IMR-90 (cell line): ENCODE measurements at regions not wholly inside any gene's neighbourhood (a gene's known extent, or its start where the extent isn't known, plus 50 kb on each side); places are given as distances from the start of the nearest gene placed in this dataset.

Experiments used
- ATAC-seq: fragments of 200-7000 bp; cut with Tn5 transposase; 2 replicates; pipeline ENCODE4 v1.9.1; 2020; ENCODE audit warnings: low read depth, mild to moderate bottlenecking, moderate library complexity
- BruUV-seq: library from RNA; stranded (reverse); fragments of 400-500 nt; replicated peaks from 2 replicates; lab custom pipeline; 2021; lab: Mats Ljungman, UMichigan
- CTCF ChIA-PET: fragments of 300-600 bp; formaldehyde crosslinking; extraction: SDS; loops from one replicate; lab custom pipeline; 2021; ENCODE audit warnings: antibody characterized with exemption; lab: Yijun Ruan, JAX
- POLR2A ChIA-PET: fragments of 300-600 bp; sonication (Branson Sonifier 250); formaldehyde crosslinking; loops from one replicate; lab custom pipeline; 2022; ENCODE audit warnings: antibody characterized with exemption; ENCODE audit not compliant: unreplicated experiment; lab: Charles Lee
- DNase-seq: peaks from one replicate; pipeline ENCODE4 v3.0.0; 2013
- H2AFZ ChIP-seq: replicated peaks from 2 replicates; pipeline ENCODE3; 2013; ENCODE audit warnings: low read length, mild to moderate bottlenecking; ENCODE audit not compliant: poor library complexity
- H2AK5ac ChIP-seq: 2 replicates; pipeline ENCODE4 v1.6.1; 2013; ENCODE audit warnings: low read depth, low read length, inconsistent platforms
- H2AK9ac ChIP-seq: replicated peaks from 2 replicates; pipeline ENCODE3; 2013; ENCODE audit warnings: mild to moderate bottlenecking, low read depth, low read length, moderate library complexity; ENCODE audit not compliant: poor library complexity
- H2BK120ac ChIP-seq: 2 replicates; pipeline ENCODE4 v1.6.1; 2013; ENCODE audit warnings: low read depth, low read length, inconsistent platforms
- H2BK15ac ChIP-seq: 3 replicates; pipeline ENCODE4 v1.6.1; 2013; ENCODE audit warnings: low read depth, low read length, inconsistent platforms
- H2BK20ac ChIP-seq: 2 replicates; pipeline ENCODE4 v1.6.1; 2013; ENCODE audit warnings: low read depth, mild to moderate bottlenecking, inconsistent platforms, low read length, moderate library complexity
- H2BK5ac ChIP-seq: 2 replicates; pipeline ENCODE4 v1.6.1; 2013; ENCODE audit warnings: mild to moderate bottlenecking, low read depth, low read length, inconsistent platforms; ENCODE audit not compliant: poor library complexity, severe bottlenecking
- H3K14ac ChIP-seq: replicated peaks from 2 replicates; pipeline ENCODE4 v1.6.1; 2013; ENCODE audit warnings: low read depth, low read length, inconsistent platforms
- H3K18ac ChIP-seq: 2 replicates; pipeline ENCODE4 v1.6.1; 2013; ENCODE audit warnings: low read depth, low read length, control low read depth
- H3K23ac ChIP-seq: 2 replicates; pipeline ENCODE4 v1.6.1; 2013; ENCODE audit warnings: low read depth, low read length, inconsistent platforms
- H3K27ac ChIP-seq: 2 replicates; pipeline ENCODE4 v1.5.1; 2013; ENCODE audit warnings: mild to moderate bottlenecking, control low read depth, low read length; ENCODE audit not compliant: insufficient read depth
- H3K27me3 ChIP-seq: 2 replicates; pipeline ENCODE4 v1.6.1; 2013; ENCODE audit warnings: low read length; ENCODE audit not compliant: control insufficient read depth, insufficient read depth
- H3K36me3 ChIP-seq: 2 replicates; pipeline ENCODE4 v1.6.1; 2013; ENCODE audit warnings: low read length, mixed read lengths; ENCODE audit not compliant: control insufficient read depth, insufficient read depth
- H3K4ac ChIP-seq: 2 replicates; pipeline ENCODE4 v1.6.1; 2013; ENCODE audit warnings: low read depth, low read length, inconsistent platforms
- H3K4me1 ChIP-seq: 2 replicates; pipeline ENCODE4 v1.6.1; 2013; ENCODE audit warnings: low read length, mixed read lengths; ENCODE audit not compliant: control insufficient read depth, insufficient read depth
- H3K4me2 ChIP-seq: 2 replicates; pipeline ENCODE4 v1.6.1; 2013; ENCODE audit warnings: low read depth, mild to moderate bottlenecking, control low read depth, low read length, moderate library complexity
- H3K4me3 ChIP-seq: 2 replicates; pipeline ENCODE4 v1.5.1; 2013; ENCODE audit warnings: low read depth, mild to moderate bottlenecking, control low read depth, low read length, moderate library complexity; ENCODE audit not compliant: insufficient read depth
- H3K56ac ChIP-seq: 2 replicates; pipeline ENCODE4 v1.6.1; 2013; ENCODE audit warnings: low read length, inconsistent platforms; ENCODE audit not compliant: insufficient read depth; ENCODE audit errors: extremely low read depth
- H3K79me1 ChIP-seq, 2 experiments: 2 replicates each; pipeline ENCODE4 v1.6.1; 2013; ENCODE audit warnings: low read length in 2 of 2, inconsistent platforms in 1 of 2, low read depth in 1 of 2
- H3K9ac ChIP-seq: 2 replicates; pipeline ENCODE4 v1.6.1; 2013; ENCODE audit warnings: low read depth, low read length, control low read depth
- H3K9me1 ChIP-seq: 2 replicates; pipeline ENCODE4 v1.6.1; 2013; ENCODE audit warnings: low read length, inconsistent platforms; ENCODE audit not compliant: insufficient read depth
- H3K9me3 ChIP-seq: 2 replicates; pipeline ENCODE4 v1.6.1; 2013; ENCODE audit warnings: low read length; ENCODE audit not compliant: control insufficient read depth, insufficient read depth
- H4K20me1 ChIP-seq: 2 replicates; pipeline ENCODE4 v1.6.1; 2013; ENCODE audit warnings: low read length, inconsistent platforms; ENCODE audit not compliant: insufficient read depth
- H4K5ac ChIP-seq: 2 replicates; pipeline ENCODE4 v1.6.1; 2013; ENCODE audit warnings: mild to moderate bottlenecking, low read depth, low read length, control low read depth
- H4K8ac ChIP-seq, 2 experiments: 2 replicates each; pipeline ENCODE4 v1.6.1; 2013; ENCODE audit warnings: low read depth in 2 of 2, low read length in 2 of 2, control low read depth in 1 of 2, inconsistent platforms in 1 of 2
- H4K91ac ChIP-seq: 2 replicates; pipeline ENCODE4 v1.6.1; 2013; ENCODE audit warnings: low read depth, low read length, inconsistent platforms; ENCODE audit not compliant: insufficient read depth
- BHLHE40 ChIP-seq: fragments of 150-350 bp; IDR thresholded peaks from 2 replicates; pipeline ENCODE4 v1.6.1; 2016; ENCODE audit warnings: mild to moderate bottlenecking, low read depth, low read length
- CEBPB ChIP-seq: IDR thresholded peaks from 2 replicates; pipeline ENCODE4 v1.6.1; 2012; ENCODE audit warnings: low read depth, low read length, improper control_type of control experiment
- CHD1 ChIP-seq: IDR thresholded peaks from 2 replicates; pipeline ENCODE4 v1.6.1; 2012; ENCODE audit warnings: low read depth, low read length, improper control_type of control experiment
- ELK1 ChIP-seq: fragments of 150-350 bp; IDR thresholded peaks from 2 replicates; pipeline ENCODE4 v1.6.1; 2016; ENCODE audit warnings: low read depth, mild to moderate bottlenecking, low read length, moderate library complexity, borderline replicate concordance
- FOS ChIP-seq: fragments of 150-350 bp; IDR thresholded peaks from 2 replicates; pipeline ENCODE4 v1.6.1; 2016; ENCODE audit warnings: low read depth, low read length
- MAFK ChIP-seq: IDR thresholded peaks from 2 replicates; pipeline ENCODE4 v1.6.1; 2012; ENCODE audit warnings: low read depth, low read length, improper control_type of control experiment
- MAZ ChIP-seq: IDR thresholded peaks from 2 replicates; pipeline ENCODE4 v1.6.1; 2012; ENCODE audit warnings: low read depth, mild to moderate bottlenecking, low read length, improper control_type of control experiment, moderate library complexity, borderline replicate concordance
- MXI1 ChIP-seq: IDR thresholded peaks from 2 replicates; pipeline ENCODE4 v1.6.1; 2012; ENCODE audit warnings: low read depth, mild to moderate bottlenecking, low read length, moderate library complexity, borderline replicate concordance
- NFE2L2 ChIP-seq: fragments of 150-350 bp; IDR thresholded peaks from 2 replicates; pipeline ENCODE4 v1.6.1; 2016; ENCODE audit warnings: low read depth, mild to moderate bottlenecking, low read length
- POLR2A ChIP-seq: IDR thresholded peaks from 2 replicates; pipeline ENCODE4 v1.6.1; 2012; ENCODE audit warnings: mild to moderate bottlenecking, low read depth, low read length
- RAD21 ChIP-seq: IDR thresholded peaks from 2 replicates; pipeline ENCODE4 v1.6.1; 2012; ENCODE audit warnings: low read length, improper control_type of control experiment
- RCOR1 ChIP-seq: IDR thresholded peaks from 2 replicates; pipeline ENCODE4 v1.6.1; 2012; ENCODE audit warnings: mild to moderate bottlenecking, low read length, improper control_type of control experiment; ENCODE audit not compliant: insufficient replicate concordance
- RFX5 ChIP-seq: IDR thresholded peaks from 2 replicates; pipeline ENCODE4 v1.8.0; 2012; ENCODE audit warnings: low read depth, mild to moderate bottlenecking, low read length, moderate library complexity
- SMC3 ChIP-seq: fragments of 150-350 bp; IDR thresholded peaks from 2 replicates; pipeline ENCODE4 v1.6.1; 2016; ENCODE audit warnings: low read depth, mild to moderate bottlenecking, antibody characterized with exemption, low read length, moderate library complexity
- USF2 ChIP-seq: fragments of 150-350 bp; IDR thresholded peaks from 2 replicates; pipeline ENCODE4 v1.6.1; 2017; ENCODE audit warnings: mild to moderate bottlenecking, antibody characterized with exemption, low read length, low read depth
- WGBS, 2 experiments: methylation state at CpG; one replicate each; pipeline versions ENCODE4 v1.1.5 to v1.1.7; 2013; ENCODE audit warnings: missing lambda C conversion rate in 2 of 2; ENCODE audit not compliant: insufficient read length in 1 of 2; ENCODE audit errors: extremely low coverage in 2 of 2; 5-methylcytosine and 5-hydroxymethylcytosine counted together
- dilution Hi-C: fragments of 300-500 bp; cut with HindIII; formaldehyde crosslinking; loops from one replicate; pipeline ENCODE4 v1.14.3; 2018; ENCODE audit warnings: low sequenced_read_pairs; ENCODE audit not compliant: unreplicated experiment
- in situ Hi-C: fragments of 300-500 bp; cut with MboI; formaldehyde crosslinking; loops from 3 replicates; pipeline ENCODE4 v1.14.3; 2019; ENCODE audit warnings: low sequenced_read_pairs, inconsistent platforms, mixed read lengths
- intact Hi-C: fragments of 100-400 bp; cut with micrococcal nuclease; formaldehyde crosslinking; loops from 2 replicates; pipeline ENCODE4 v1.10.0; 2022
- TF ChIP-seq, protein P1 (sequence below): conservative IDR thresholded peaks from 2 replicates; pipeline ENCODE4 v1.5.1; 2012; ENCODE audit warnings: mild to moderate bottlenecking, low read depth, low read length, improper control_type of control experiment

- Histone ChIP-seq H2BK5ac (no peak overlapping the region), H3K27me3 (no peaks in the 10 kb centered on the region), H2BK15ac (no peak overlapping the region), H4K20me1 (no peaks in the 10 kb centered on the region), H3K4ac (no peak overlapping the region), H3K56ac (no peak overlapping the region), H3K14ac (no peak overlapping the region), H3K9me3 (no peaks in the 10 kb centered on the region), H2BK20ac (no peak overlapping the region), H2BK120ac (no peak overlapping the region), H4K8ac (no peak overlapping the region), H3K4me3 (no peak overlapping the region), H3K18ac (no peak overlapping the region), H3K79me1 (no peaks in the 10 kb centered on the region), H3K9ac (no peak overlapping the region), H3K36me3 (no peaks in the 10 kb centered on the region), H3K4me2 (no peak overlapping the region), H3K27ac (no peak overlapping the region), H2AK9ac (no peak overlapping the region), H2AFZ (no peak overlapping the region), H3K4me1 (peaks cover 5% of the 10 kb centered on the region), H3K23ac (no peak overlapping the region), H3K9me1 (no peaks in the 10 kb centered on the region), H2AK5ac (no peak overlapping the region), H4K91ac (no peak overlapping the region), H4K5ac (no peak overlapping the region)
- ATAC-seq, result no peak
- WGBS, 2 experiments, result no CpG with 5 or more reads among the region's 3 CpGs
- no peak for DNase-seq
- intact Hi-C loops (no loop called here), dilution Hi-C loops (no loop called here), in situ Hi-C loops (no loop called here)
- TF ChIP-seq, protein P1, sequence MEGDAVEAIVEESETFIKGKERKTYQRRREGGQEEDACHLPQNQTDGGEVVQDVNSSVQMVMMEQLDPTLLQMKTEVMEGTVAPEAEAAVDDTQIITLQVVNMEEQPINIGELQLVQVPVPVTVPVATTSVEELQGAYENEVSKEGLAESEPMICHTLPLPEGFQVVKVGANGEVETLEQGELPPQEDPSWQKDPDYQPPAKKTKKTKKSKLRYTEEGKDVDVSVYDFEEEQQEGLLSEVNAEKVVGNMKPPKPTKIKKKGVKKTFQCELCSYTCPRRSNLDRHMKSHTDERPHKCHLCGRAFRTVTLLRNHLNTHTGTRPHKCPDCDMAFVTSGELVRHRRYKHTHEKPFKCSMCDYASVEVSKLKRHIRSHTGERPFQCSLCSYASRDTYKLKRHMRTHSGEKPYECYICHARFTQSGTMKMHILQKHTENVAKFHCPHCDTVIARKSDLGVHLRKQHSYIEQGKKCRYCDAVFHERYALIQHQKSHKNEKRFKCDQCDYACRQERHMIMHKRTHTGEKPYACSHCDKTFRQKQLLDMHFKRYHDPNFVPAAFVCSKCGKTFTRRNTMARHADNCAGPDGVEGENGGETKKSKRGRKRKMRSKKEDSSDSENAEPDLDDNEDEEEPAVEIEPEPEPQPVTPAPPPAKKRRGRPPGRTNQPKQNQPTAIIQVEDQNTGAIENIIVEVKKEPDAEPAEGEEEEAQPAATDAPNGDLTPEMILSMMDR, result no peak
- TF ChIP-seq CEBPB, result no peak
- TF ChIP-seq MAFK, result no peak
- TF ChIP-seq RAD21, result no peak
- no peak for TF ChIP-seq RFX5
- no peak for TF ChIP-seq SMC3
- TF ChIP-seq POLR2A, result no peak
- no peak for TF ChIP-seq CHD1
- TF ChIP-seq USF2, result no peak
- no peak for TF ChIP-seq RCOR1
- TF ChIP-seq ELK1, result no peak
- no peak for TF ChIP-seq NFE2L2
- no peak for TF ChIP-seq FOS
- no peak for TF ChIP-seq BHLHE40
- TF ChIP-seq MXI1, result no peak
- TF ChIP-seq MAZ, result no peak
- ChIA-PET POLR2A (no interaction called here), CTCF (no interaction called here)
- BruUV-seq, result no TSS peak
Measured at GRCh38 chr14:30230719-30231118, 303.1 kb upstream of the PRKD1 start.
